RPMI7951 (cell line): ENCODE measurements at regions not wholly inside any gene's neighbourhood (a gene's known extent, or its start where the extent isn't known, plus 50 kb on each side); places are given as distances from the start of the nearest gene placed in this dataset.
"Not testable (repeated sequence)": the region's sequence is repeated elsewhere in the genome, so short reads cannot be mapped to it uniquely, and the experiment has no call there.

Source experiments
- DNase-seq: peaks from one replicate; pipeline ENCODE4 v3.0.0-alpha.2; 2012; ENCODE audit warnings: low read depth

GRCh38 chr19:28540385-28540784 is 672.6 kb downstream of the UQCRFS1 start:
- not testable (repeated sequence) for DNase-seq

DNA sequence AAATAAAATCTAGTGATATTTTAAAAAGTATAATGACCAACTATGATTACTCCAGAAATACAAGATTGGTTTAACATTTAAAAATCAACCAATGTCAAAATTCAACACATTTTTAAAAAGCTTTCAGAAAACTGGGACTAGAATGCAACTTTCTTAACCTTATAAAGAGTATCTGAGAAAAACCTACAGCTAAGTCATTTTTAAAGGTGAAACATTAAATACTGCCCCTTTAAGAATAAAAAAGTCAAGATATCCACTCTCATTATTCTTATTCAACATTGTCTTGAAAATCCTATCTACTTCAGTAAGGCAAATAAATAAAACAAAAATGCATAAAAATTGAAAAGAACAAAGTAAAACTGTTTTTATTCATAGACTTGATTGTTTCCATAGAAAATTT is 673.2 kb downstream of the UQCRFS1 start:
- DNase-seq = no peak

DNA sequence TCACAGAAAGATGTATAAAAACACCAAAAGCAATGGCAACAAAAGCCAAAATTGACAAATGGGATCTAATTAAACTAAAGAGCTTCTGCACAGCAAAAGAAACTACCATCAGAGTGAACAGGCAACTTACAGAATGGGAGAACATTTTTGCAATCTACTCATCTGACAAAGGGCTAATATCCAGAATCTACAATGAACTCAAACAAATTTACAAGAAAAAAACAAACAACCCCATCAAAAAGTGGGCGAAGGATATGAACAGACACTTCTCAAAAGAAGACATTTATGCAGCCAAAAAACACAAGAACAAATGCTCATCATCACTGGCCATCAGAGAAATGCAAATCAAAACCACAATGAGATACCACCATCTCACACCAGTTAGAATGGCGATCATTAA is 674.4 kb downstream of the UQCRFS1 start:
- DNase-seq = not testable (repeated sequence)

DNA sequence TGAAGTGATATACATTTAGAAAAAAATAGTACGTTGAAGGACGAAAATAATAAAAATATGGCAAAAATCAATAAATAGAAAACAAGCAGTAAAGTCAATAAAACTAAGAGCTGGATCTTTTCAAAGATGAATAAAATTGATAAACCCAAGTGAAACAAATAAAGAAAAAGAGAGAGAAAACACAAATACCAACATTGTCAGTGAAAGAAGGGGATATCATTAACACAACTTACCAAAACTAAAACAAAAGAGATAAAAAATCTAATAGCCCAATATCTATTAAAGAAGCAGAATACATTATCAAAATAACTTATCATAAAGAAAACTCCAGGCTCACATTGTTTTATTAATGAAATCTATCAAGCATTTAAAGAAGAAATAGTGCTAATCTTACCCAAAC is 675.1 kb downstream of the UQCRFS1 start:
- no peak for DNase-seq

- DNase-seq = no peak
Observed at GRCh38 chr19:28537079-28537478, 675.9 kb downstream of the UQCRFS1 start.

- no peak for DNase-seq
Observed at GRCh38 chr19:28535352-28535775, 677.6 kb downstream of the UQCRFS1 start.

DNA sequence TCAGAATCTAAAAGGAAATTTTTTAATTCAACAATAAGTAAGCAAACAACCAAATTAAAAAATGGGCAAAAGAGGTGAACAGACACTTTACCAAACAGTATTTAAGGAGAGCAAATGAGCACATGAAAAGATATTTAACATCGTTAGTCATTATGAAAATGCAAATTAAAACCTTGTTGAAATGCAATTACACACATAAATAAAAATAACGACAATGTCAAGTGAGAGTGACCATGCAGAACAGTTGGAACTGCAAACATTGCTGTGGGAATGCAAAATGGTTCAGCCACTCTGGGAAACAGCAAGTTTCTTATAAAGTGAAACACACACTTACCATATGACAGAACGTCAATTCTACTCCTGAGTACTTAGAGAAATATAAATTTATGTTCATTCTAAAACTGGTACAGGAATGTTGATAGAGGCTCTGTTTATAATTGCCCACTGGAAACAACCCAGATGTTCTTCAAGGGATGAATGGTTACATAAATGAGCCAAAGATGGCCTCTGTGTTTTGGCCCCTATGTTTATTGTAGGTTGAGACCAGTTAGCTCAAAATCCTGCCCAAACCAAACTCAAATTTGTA is 678.1 kb downstream of the UQCRFS1 start:
- DNase-seq = no peak

DNA sequence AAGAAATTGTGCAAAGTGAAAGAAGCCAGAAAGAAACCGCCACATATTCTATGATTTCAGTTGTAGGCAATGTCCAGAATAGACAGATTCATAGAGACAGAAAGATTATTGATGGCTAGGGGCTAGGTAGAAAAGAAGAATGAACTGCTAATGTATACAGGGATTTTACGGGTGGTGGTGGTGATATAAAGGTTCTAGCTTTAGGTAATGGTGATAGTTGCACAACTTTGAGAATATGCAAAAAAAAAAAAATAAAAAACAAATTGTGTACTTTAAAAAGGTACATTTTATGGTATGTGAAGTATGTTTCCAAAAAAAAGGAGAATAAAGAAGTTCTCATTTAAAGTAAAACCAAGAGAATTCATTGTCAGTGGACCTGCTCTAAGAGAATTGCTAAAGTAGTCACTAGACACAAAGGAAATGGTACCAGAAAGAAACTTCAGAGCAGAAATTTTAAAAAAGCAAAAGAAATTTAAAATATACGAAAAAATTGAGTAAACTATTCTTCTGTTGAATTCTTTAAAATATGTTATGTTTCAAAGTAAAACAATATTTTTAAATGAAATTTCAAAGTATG is 680.1 kb downstream of the UQCRFS1 start:
- DNase-seq = no peak

DNA sequence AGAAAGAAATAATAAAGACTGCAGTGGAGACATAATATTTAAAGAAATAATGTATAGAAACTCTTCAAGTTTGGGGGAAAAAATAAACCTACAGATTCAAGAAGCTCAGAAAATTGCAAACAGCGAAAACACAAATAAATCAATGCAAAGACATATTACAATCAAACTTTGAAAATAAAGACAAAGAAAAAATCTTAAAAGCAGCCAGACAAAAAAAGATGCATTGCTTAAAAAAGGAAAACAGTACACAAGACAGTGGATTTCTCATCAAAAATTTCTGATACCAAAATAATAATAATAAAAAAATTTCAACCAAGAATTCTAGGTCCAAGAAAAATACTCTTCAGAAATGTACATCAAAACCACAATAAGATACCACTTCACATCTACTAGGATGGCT is 681.0 kb downstream of the UQCRFS1 start:
- DNase-seq = no peak

DNA sequence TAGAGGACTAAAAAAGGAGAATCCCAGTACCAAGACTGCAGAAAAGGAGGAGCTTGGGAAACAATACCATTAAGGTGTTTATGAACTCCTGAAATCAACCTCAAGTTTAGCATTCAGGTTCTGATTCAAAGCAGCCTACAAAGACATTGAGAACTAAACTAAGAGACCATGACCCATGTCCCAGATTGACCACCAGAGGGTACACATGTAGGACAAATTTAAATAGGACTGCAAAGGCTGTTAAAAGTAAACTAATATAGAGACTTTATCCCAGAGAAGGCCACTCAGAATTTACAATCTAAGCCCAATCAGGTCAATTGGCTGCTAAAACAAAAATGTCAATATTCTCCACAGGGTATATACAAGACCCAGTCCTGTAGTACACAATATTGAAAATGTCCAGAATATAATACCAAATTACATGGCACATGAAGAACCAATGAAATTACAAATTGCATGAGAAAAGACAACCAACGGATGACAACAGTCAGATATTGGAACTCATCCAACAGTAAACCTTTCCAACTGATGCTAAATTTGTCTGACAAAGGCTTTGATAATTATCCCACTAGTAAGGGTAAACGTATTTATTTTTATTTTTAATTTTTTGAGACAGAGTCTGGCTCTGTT is 682.4 kb downstream of the UQCRFS1 start:
- no peak for DNase-seq

DNA sequence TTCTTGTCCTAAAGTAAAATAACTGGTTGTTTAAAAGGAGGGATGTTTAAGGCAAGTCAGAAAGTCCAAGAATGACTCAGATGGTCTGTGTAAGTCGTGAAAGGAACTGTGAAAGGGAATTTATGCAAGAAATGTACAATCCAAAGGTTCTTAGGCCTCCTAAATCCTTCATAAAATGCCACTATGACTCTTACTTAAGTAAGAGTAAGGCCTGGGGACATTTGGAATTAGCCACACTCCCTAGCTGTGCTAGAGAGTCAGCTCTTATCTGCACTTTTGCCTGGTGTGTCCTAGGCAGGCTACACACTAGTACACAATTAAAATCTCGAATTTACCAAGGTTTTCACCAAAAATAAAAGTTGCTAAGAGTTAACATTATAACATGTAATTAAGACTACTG is 686.9 kb downstream of the UQCRFS1 start:
- no peak for DNase-seq

DNA sequence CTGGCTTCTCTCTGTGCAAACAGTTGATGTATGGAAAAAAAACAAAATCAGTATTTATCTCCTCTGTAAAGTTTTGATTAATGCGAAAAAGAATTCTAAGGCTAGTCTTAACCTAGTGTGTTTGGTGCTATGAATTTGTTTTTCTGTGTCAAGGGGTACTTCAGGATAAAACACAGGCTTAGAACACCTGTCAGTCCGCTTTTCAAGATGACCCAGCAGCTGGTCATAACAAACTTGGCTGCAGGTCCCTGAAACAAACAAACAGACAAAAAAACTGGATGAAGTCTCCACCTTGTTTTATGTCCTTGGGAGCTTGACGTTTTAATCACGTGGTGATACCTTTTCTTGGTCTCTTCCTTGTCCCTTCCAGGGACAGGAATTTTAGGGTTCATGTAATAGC is 689.3 kb downstream of the UQCRFS1 start:
- DNase-seq = no peak

GRCh38 chr19:28522545-28522922 is 690.4 kb downstream of the UQCRFS1 start:
- DNase-seq = no peak

GRCh38 chr19:28521614-28522544 is 691.1 kb downstream of the UQCRFS1 start:
- no peak for DNase-seq

- no peak for DNase-seq
Observed at GRCh38 chr19:28520998-28521568, 691.9 kb downstream of the UQCRFS1 start.

GRCh38 chr19:28519952-28520861 is 692.7 kb downstream of the UQCRFS1 start:
- no peak for DNase-seq

DNA sequence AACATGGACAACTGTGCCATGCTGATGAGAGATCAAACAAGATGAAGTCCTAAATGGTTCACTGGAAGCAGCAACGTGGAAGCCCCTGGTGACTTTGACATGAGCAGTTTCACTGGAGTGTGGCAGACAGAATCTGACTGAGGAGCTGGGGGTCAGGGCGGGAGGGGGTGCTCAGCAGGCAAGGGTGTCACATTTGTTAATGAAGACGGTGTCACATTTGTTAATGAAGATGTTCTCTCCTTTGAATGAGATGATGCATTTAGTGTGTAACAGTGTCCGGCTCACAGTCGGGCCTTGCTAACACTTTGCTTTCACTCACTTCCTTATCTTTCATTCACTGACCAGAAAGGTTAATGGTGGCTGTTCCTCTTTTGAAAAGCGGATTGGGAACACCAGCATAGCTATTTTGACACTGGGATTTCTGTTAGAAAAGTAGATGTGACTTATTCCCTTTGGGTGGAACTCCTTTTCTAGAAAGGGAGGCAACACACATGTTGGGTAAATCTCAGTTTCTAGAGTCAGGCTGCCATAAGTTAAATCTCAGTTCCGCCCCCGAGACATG is 693.7 kb downstream of the UQCRFS1 start:
- no peak for DNase-seq

DNA sequence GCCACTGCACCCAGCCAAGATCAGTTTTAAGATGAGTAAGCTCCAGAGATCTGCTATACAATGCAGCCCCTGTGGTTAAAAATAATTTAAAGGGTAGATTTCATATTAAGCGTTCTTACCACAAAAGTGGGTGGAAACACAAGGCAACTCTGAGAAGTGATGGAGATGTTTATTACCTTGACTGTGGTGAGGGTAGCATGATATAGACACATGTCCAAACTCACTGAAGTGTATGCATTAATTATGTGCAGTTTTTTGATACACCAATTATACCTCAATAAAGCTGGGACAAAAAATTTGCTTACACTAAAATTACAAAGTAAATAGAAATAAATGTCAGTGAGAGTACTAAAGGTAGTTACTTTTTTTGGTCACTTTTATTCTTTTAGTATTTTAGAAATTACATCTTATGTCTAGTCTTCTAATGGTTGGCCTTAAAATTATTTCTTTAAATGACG is 696.5 kb downstream of the UQCRFS1 start:
- no peak for DNase-seq

- no peak for DNase-seq
Observed at GRCh38 chr19:28514166-28514565, 698.8 kb downstream of the UQCRFS1 start.

DNA sequence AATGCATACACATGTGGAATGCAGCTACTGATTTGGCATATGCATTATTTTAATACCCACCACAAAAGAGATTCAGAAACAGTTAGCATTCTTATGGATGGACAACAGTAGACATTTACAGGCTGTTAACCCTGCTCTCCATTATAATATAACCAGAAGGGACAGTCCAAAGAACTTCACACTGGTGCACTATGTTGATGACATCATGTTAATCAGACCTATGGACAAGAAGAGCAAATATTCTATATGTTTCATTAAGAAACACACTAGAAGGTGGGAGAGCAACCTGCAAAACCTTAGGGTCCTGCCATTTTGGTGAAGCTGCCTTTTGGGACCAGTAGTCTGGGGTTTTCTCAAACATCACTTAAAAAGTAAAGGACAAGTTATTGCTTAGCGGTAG is 701.3 kb downstream of the UQCRFS1 start:
- DNase-seq = no peak
